HL-60 (cell line): ENCODE measurements at regions not wholly inside any gene's neighbourhood (a gene's known extent, or its start where the extent isn't known, plus 50 kb on each side); places are given as distances from the start of the nearest gene placed in this dataset.
"Not testable (repeated sequence)": the region's sequence is repeated elsewhere in the genome, so short reads cannot be mapped to it uniquely, and the experiment has no call there.

Experiments
- GABPA ChIP-seq: IDR thresholded peaks from 2 replicates; pipeline ENCODE4 v1.6.1; 2012; ENCODE audit warnings: low read depth
- POLR2AphosphoS5 ChIP-seq: IDR thresholded peaks from 2 replicates; pipeline ENCODE4 v1.6.1; 2012; ENCODE audit warnings: low read depth
- SPI1 ChIP-seq: IDR thresholded peaks from 2 replicates; pipeline ENCODE4 v1.6.1; 2012; ENCODE audit warnings: low read depth, mild to moderate bottlenecking, borderline replicate concordance
- TF ChIP-seq, protein P1 (sequence below): IDR thresholded peaks from one replicate; pipeline ENCODE4 v1.5.1; 2011; ENCODE audit warnings: low read length, control low read depth, inconsistent platforms; ENCODE audit not compliant: insufficient read depth
- TF ChIP-seq, protein P2 (sequence below): IDR thresholded peaks from 2 replicates; pipeline ENCODE4 v1.6.1; 2012; ENCODE audit warnings: low read depth; ENCODE audit not compliant: insufficient replicate concordance

GRCh38 chr12:54125708-54126028 lies 63.1 kb downstream of the SMUG1 start:
- TF ChIP-seq, protein P1, sequence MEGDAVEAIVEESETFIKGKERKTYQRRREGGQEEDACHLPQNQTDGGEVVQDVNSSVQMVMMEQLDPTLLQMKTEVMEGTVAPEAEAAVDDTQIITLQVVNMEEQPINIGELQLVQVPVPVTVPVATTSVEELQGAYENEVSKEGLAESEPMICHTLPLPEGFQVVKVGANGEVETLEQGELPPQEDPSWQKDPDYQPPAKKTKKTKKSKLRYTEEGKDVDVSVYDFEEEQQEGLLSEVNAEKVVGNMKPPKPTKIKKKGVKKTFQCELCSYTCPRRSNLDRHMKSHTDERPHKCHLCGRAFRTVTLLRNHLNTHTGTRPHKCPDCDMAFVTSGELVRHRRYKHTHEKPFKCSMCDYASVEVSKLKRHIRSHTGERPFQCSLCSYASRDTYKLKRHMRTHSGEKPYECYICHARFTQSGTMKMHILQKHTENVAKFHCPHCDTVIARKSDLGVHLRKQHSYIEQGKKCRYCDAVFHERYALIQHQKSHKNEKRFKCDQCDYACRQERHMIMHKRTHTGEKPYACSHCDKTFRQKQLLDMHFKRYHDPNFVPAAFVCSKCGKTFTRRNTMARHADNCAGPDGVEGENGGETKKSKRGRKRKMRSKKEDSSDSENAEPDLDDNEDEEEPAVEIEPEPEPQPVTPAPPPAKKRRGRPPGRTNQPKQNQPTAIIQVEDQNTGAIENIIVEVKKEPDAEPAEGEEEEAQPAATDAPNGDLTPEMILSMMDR: not testable (repeated sequence)
- TF ChIP-seq POLR2AphosphoS5, SPI1, GABPA: not testable (repeated sequence)
- TF ChIP-seq, protein P2, sequence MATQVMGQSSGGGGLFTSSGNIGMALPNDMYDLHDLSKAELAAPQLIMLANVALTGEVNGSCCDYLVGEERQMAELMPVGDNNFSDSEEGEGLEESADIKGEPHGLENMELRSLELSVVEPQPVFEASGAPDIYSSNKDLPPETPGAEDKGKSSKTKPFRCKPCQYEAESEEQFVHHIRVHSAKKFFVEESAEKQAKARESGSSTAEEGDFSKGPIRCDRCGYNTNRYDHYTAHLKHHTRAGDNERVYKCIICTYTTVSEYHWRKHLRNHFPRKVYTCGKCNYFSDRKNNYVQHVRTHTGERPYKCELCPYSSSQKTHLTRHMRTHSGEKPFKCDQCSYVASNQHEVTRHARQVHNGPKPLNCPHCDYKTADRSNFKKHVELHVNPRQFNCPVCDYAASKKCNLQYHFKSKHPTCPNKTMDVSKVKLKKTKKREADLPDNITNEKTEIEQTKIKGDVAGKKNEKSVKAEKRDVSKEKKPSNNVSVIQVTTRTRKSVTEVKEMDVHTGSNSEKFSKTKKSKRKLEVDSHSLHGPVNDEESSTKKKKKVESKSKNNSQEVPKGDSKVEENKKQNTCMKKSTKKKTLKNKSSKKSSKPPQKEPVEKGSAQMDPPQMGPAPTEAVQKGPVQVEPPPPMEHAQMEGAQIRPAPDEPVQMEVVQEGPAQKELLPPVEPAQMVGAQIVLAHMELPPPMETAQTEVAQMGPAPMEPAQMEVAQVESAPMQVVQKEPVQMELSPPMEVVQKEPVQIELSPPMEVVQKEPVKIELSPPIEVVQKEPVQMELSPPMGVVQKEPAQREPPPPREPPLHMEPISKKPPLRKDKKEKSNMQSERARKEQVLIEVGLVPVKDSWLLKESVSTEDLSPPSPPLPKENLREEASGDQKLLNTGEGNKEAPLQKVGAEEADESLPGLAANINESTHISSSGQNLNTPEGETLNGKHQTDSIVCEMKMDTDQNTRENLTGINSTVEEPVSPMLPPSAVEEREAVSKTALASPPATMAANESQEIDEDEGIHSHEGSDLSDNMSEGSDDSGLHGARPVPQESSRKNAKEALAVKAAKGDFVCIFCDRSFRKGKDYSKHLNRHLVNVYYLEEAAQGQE: not testable (repeated sequence)
